ENCODE measurements at regions not wholly inside any gene's neighbourhood (a gene's known extent, or its start where the extent isn't known, plus 50 kb on each side); places are given as distances from the start of the nearest gene placed in this dataset.
"Not testable (repeated sequence)": the region's sequence is repeated elsewhere in the genome, so short reads cannot be mapped to it uniquely, and the experiment has no call there.

- DNase-seq, result no peak
These were observed 116.9 kb upstream of the FOXN2 start for GRCh38 chr2:48197618-48198017.

DNA sequence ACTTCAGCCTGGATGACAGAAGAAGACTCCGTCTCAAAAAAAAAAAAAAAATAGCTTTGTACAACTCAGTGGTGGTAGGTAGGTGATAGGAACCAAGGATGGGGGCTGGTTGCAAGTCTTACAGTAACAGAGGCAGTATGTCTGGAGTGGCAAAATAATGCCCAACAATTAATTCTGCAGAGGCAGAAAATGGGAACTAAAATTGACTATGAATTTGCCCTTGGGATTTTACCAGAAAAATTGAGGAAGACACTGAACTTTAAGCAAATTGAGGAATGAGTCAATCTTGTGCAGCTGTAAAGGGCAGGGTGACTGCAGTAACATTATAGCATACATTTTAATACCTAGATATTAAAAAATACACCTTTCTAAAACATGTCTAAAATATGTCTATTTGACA is 116.1 kb upstream of the FOXN2 start:
- DNase-seq, result no peak

GRCh38 chr2:48199070-48199469 is 115.4 kb upstream of the FOXN2 start:
- no peak for DNase-seq

GRCh38 chr2:48200620-48201293 is 113.7 kb upstream of the FOXN2 start:
- DNase-seq, result no peak

DNA sequence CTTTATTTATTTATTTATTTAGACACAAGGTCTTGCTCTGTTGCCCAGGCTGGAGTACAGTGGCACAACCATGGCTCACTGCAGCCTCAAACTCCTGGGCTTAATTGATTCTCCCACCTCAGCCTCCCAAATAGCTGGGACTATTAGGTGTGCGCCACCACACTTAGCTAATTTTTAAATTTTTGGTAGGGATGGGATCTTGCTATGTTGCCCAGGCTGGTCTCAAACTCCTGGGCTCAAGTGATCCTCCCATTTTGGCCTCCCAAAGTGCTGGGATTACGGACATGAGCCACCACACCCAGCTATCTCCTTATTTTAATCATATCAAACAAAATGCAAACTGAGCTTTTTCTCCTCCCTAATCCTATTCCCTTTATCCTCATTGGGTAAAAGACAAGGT is 113.0 kb upstream of the FOXN2 start:
- not testable (repeated sequence) for DNase-seq

- no peak for DNase-seq
These were observed 111.4 kb upstream of the FOXN2 start for GRCh38 chr2:48202863-48203642.

DNA sequence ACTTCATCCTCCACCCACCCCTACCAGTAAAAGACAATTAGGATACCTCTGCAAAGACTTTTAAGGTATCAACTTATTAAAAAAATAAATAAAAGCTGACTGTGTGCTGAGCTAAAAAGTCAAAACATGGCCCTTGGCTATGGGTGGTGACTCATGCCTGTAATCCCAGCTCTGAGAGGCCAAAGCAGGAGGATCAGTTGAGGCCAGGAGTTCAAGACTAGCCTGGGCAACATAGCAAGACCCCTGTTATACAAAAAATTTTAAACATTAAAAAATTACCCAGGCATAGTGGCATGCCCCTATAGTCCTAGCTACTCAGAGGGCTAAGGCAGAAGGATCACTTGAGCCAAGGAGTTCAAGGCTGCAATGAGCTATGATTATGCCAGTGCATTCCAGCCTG is 110.8 kb upstream of the FOXN2 start:
- DNase-seq, result no peak

- no peak for DNase-seq
These were observed 109.7 kb upstream of the FOXN2 start for GRCh38 chr2:48204750-48205136.

GRCh38 chr2:48205137-48205798 is 109.2 kb upstream of the FOXN2 start:
- DNase-seq, result peak; percentile 32

GRCh38 chr2:48206056-48206656 is 108.3 kb upstream of the FOXN2 start:
- peak; percentile 75 for DNase-seq

- no peak for DNase-seq
These were observed 107.3 kb upstream of the FOXN2 start for GRCh38 chr2:48207201-48207641.

GRCh38 chr2:48207851-48208250 is 106.6 kb upstream of the FOXN2 start:
- no peak for DNase-seq

DNA sequence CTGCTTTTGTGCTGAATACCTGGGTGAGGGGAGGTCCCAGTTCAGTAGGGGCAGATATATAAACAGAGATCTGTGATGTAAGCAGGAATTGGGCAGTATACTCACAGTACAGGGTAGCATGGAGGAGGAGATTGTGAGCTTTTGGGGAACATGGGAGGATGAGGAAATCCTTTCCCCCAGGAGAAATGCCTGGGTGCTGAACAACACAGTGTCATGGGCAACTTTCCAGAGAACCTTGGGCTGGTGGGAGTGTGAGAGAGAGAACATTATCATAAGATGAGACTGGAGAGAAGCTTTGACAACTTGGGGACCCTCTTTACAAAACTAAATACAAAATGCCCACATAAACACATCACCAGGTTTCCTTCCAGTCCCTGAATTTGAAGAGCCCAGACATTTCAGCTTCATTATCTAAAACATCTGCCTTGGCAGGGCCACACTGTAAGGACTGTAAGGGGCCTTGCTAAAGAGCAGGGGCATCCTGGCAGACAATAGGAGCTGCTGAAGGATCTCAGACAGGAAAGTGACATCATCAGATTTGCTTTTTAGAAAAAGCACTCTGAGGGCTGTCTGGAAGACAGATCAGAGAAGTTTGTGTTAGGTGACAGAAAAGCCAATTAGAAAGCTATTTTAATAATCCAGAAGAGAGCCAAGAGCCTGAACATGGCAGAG is 105.1 kb upstream of the FOXN2 start:
- peak; percentile 83 for DNase-seq

GRCh38 chr2:48210189-48210588 is 104.3 kb upstream of the FOXN2 start:
- DNase-seq, result peak; percentile 66

GRCh38 chr2:48213646-48214045 is 100.8 kb upstream of the FOXN2 start:
- DNase-seq, result no peak

DNA sequence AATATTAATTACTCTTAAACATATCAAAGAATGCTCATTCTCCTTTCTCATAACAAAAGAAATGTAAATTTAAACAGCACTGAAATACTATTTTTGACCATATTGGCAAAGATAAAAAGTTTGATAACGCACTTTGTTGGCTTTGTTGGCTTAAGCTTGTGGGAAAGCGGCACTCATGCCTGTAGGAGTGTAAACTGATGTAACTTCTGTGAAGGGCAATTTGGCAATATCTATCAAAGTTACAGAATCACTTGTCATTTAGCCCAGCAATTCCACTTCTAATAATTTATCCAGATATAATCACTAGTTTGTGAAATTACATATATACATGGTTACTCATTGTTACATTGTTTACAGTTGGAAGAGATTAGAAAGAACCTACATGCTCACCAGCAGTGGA is 96.3 kb upstream of the FOXN2 start:
- no peak for DNase-seq

- no peak for DNase-seq
These were observed 95.3 kb upstream of the FOXN2 start for GRCh38 chr2:48219234-48219554.

DNA sequence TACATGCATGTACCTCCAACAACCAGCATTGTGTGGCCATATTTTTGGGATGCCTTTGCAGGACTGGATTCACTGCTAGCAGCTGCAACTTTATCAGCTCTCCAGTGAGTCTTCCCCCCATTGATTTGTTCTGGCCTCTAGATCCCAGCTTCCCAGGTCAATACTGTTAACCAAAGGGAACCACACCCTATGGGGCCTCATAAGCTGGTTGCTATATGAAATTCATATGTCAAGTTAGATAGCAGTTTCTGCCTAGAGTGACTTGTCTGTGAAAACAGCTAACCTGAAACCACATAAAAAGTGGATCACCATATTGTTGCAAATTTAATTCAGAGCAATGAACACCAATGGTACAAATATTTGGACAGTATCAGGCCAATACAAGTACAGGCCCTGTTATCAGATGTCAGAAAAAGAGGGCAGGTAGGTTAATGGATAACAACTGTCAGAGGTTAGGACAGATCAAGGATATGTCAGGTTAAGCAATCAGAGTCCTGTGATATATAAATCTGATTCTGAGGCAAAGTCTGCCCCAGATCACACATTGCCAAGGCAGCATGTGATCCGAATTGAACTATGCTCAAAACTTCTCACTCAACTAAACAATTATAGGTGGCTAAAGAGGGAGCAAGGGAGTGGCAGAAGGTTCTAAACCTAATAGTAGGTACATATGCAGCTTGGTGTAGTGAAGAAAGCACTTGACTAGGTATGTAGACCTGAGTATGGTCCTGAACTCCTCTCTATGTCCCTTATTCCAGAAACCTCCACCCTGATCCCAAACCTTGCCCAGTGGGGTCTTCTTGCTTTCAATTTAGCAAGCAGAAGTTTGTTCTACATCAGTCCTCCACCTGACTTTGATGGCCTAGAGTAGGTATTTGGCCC is 94.7 kb upstream of the FOXN2 start:
- DNase-seq, result no peak

DNA sequence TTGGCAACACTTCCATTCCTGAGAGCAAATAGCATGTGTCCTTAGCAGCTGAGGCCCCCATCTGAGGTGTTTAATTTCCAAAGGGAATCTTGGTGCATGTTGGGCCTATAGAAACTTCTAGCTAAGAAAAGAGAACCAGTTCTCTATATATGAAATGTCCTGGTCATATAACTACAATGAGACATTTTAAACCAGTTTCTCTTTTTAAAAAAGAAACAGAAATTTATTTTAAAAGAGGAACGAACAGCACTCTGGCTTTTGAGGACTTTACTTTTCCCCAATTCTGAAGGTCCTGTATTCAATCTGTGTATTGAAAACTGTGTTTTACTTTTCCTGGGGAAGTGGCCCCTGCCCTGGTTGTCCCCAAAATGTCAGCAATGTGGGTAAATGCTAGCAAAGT is 94.0 kb upstream of the FOXN2 start:
- DNase-seq, result no peak

- no peak for DNase-seq
These were observed 92.5 kb upstream of the FOXN2 start for GRCh38 chr2:48221846-48222516.
